Peyer's patch (tissue), 4 donors: ENCODE measurements at regions not wholly inside any gene's neighbourhood (a gene's known extent, or its start where the extent isn't known, plus 50 kb on each side); places are given as distances from the start of the nearest gene placed in this dataset.

Experiments
- DNase-seq, 3 donors: peaks; one replicate each; pipeline ENCODE4 v3.0.0-alpha.2; 2017 to 2019
- H3K27ac ChIP-seq, 4 donors: fragments of 200-600 bp; sonication (generic); one replicate each; pipeline ENCODE4 v1.5.1; 2016 to 2019
- H3K27me3 ChIP-seq, 2 donors: fragments of 200-600 bp; sonication (generic); one replicate each; pipeline ENCODE4 v1.5.1; 2019
- H3K36me3 ChIP-seq, 3 donors: fragments of 200-600 bp; sonication (generic); one replicate each; pipeline ENCODE4 v1.5.1; 2016 to 2019
- H3K4me1 ChIP-seq, 4 donors: fragments of 200-600 bp; sonication (generic); one replicate each; pipeline ENCODE4 v1.5.1; 2016 to 2019
- H3K4me3 ChIP-seq, 4 donors: fragments of 200-600 bp; sonication (generic); 1 replicate in 3 of 4; 2 replicates in 1 of 4; pipeline ENCODE4 v1.5.1; 2016 to 2019; ENCODE audit warnings: mild to moderate bottlenecking in 1 of 4
- H3K9me3 ChIP-seq, 4 donors: fragments of 200-600 bp; sonication (generic); one replicate each; pipeline ENCODE4 v1.5.1; 2016 to 2019; ENCODE audit warnings: mild to moderate bottlenecking in 1 of 4
- CTCF ChIP-seq, 6 experiments: fragments of 450-650 bp in 4 of 6; fragments of 200-600 bp in 2 of 6; sonication (generic) in 1 of 6; IDR thresholded peaks; one replicate each; pipeline ENCODE4 v1.5.1; 2017 to 2019; ENCODE audit warnings: antibody characterized with exemption in 6 of 6, mild to moderate bottlenecking in 3 of 6, moderate library complexity in 1 of 6
- POLR2A ChIP-seq, 2 donors: fragments of 450-650 bp; IDR thresholded peaks; one replicate each; pipeline ENCODE4 v1.5.1; 2017; ENCODE audit warnings: antibody characterized with exemption in 2 of 2, mild to moderate bottlenecking in 2 of 2, moderate library complexity in 2 of 2

GRCh38 chr16:14374451-14375131, 255.5 kb downstream of the PARN start:
- Histone ChIP-seq H3K36me3 (no peaks in the 10 kb centered on the region), H3K4me1 (no peaks in the 10 kb centered on the region), H3K27me3 (no peaks in the 10 kb centered on the region), H3K27ac (no peak overlapping the region), H3K9me3 (no peaks in the 10 kb centered on the region), H3K4me3 (no peak overlapping the region)
- no peak for DNase-seq
- TF ChIP-seq CTCF (IDR thresholded peaks at IDR 0.05): no peak
- no peak for TF ChIP-seq POLR2A (IDR thresholded peaks at IDR 0.05)

- TF ChIP-seq POLR2A (IDR thresholded peaks at IDR 0.05) (no peak), CTCF (IDR thresholded peaks at IDR 0.05) (no peak)
- no peak for DNase-seq
- Histone ChIP-seq H3K4me1 (no peaks in the 10 kb centered on the region), H3K36me3 (no peaks in the 10 kb centered on the region), H3K27me3 (no peaks in the 10 kb centered on the region), H3K9me3 (no peaks in the 10 kb centered on the region), H3K27ac (no peak overlapping the region), H3K4me3 (no peak overlapping the region)
These were observed 256.2 kb downstream of the PARN start for GRCh38 chr16:14373896-14374295.

- TF ChIP-seq POLR2A (IDR thresholded peaks at IDR 0.05) (no peak), CTCF (IDR thresholded peaks at IDR 0.05) (no peak)
These were observed 256.7 kb downstream of the PARN start for GRCh38 chr16:14373406-14373805.

GRCh38 chr16:14372471-14372870, 257.6 kb downstream of the PARN start:
- no peaks in the 10 kb centered on the region for H3K36me3 ChIP-seq
- no peak for TF ChIP-seq CTCF (IDR thresholded peaks at IDR 0.05)

More at GRCh38 chr16:14373406-14373805, 256.7 kb downstream of the PARN start:
- DNase-seq: no peak
- H3K27me3 ChIP-seq: no peaks in the 10 kb centered on the region
- H3K9me3 ChIP-seq: no peaks in the 10 kb centered on the region
- H3K27ac ChIP-seq: no peak overlapping the region
- no peaks in the 10 kb centered on the region for H3K4me1 ChIP-seq
- no peak overlapping the region for H3K4me3 ChIP-seq
- H3K36me3 ChIP-seq: no peaks in the 10 kb centered on the region

GRCh38 chr16:14371778-14372431, 258.2 kb downstream of the PARN start:
- no peak for TF ChIP-seq POLR2A (IDR thresholded peaks at IDR 0.05)
- Histone ChIP-seq H3K27me3 (no peaks in the 10 kb centered on the region), H3K9me3 (no peaks in the 10 kb centered on the region), H3K27ac (no peak overlapping the region), H3K4me1 (no peaks in the 10 kb centered on the region), H3K36me3 (no peaks in the 10 kb centered on the region), H3K4me3 (no peak overlapping the region)
- no peak for DNase-seq

More at GRCh38 chr16:14372471-14372870, 257.6 kb downstream of the PARN start:
- H3K27me3 ChIP-seq: no peaks in the 10 kb centered on the region
- no peaks in the 10 kb centered on the region for H3K9me3 ChIP-seq
- DNase-seq: no peak
- H3K27ac ChIP-seq: no peak overlapping the region
- no peaks in the 10 kb centered on the region for H3K4me1 ChIP-seq
- H3K4me3 ChIP-seq: no peak overlapping the region

GRCh38 chr16:14370736-14371234, 259.3 kb downstream of the PARN start:
- TF ChIP-seq POLR2A (IDR thresholded peaks at IDR 0.05) (no peak), CTCF (IDR thresholded peaks at IDR 0.05) (no peak)
- Histone ChIP-seq H3K4me1 (no peaks in the 10 kb centered on the region), H3K27me3 (no peaks in the 10 kb centered on the region), H3K27ac (no peak overlapping the region), H3K4me3 (no peak overlapping the region), H3K36me3 (no peaks in the 10 kb centered on the region), H3K9me3 (no peaks in the 10 kb centered on the region)
- no peak for DNase-seq
